NCI-H446 (cell line): ENCODE measurements at regions not wholly inside any gene's neighbourhood (a gene's known extent, or its start where the extent isn't known, plus 50 kb on each side); places are given as distances from the start of the nearest gene placed in this dataset.
"Not testable (repeated sequence)": the region's sequence is repeated elsewhere in the genome, so short reads cannot be mapped to it uniquely, and the experiment has no call there.

Experiments
- DNase-seq, 2 experiments: peaks; one replicate each; lab custom pipeline; 2025; lab: John Stamatoyannopoulos, UW

- no peak for DNase-seq
Measured at GRCh38 chr6:170018422-170018935, 267.1 kb downstream of the ERMARD start.

GRCh38 chr6:170017603-170018320 is 266.3 kb downstream of the ERMARD start:
- no peak for DNase-seq

GRCh38 chr6:170013815-170014214 is 262.4 kb downstream of the ERMARD start:
- no peak for DNase-seq

- no peak for DNase-seq
Measured at GRCh38 chr6:170012037-170012330, 260.6 kb downstream of the ERMARD start.

GRCh38 chr6:170011204-170012036 is 260.0 kb downstream of the ERMARD start:
- no peak for DNase-seq

GRCh38 chr6:170010665-170011203 is 259.3 kb downstream of the ERMARD start:
- no peak for DNase-seq

- DNase-seq, result no peak
Measured at GRCh38 chr6:170008294-170008785, 256.9 kb downstream of the ERMARD start.

GRCh38 chr6:170007468-170008293 is 256.3 kb downstream of the ERMARD start:
- DNase-seq, result no peak

- DNase-seq, result no peak
Measured at GRCh38 chr6:170006900-170007467, 255.6 kb downstream of the ERMARD start.

GRCh38 chr6:170006071-170006899 is 254.9 kb downstream of the ERMARD start:
- DNase-seq, result no peak

- DNase-seq, result no peak
Measured at GRCh38 chr6:170005665-170006064, 254.2 kb downstream of the ERMARD start.

GRCh38 chr6:170004585-170005210 is 253.3 kb downstream of the ERMARD start:
- DNase-seq, result no peak

- DNase-seq, result no peak
Measured at GRCh38 chr6:170003451-170004160, 252.2 kb downstream of the ERMARD start.

- no peak for DNase-seq
Measured at GRCh38 chr6:170003027-170003426, 251.6 kb downstream of the ERMARD start.

GRCh38 chr6:170001782-170002181 is 250.4 kb downstream of the ERMARD start:
- DNase-seq, result not testable (repeated sequence)

GRCh38 chr6:170000071-170000843 is 248.8 kb downstream of the ERMARD start:
- DNase-seq, result no peak

GRCh38 chr6:169999367-169999766 is 247.9 kb downstream of the ERMARD start:
- no peak for DNase-seq

GRCh38 chr6:169998457-169998856 is 247.0 kb downstream of the ERMARD start:
- no peak for DNase-seq

GRCh38 chr6:169997930-169998218 is 246.5 kb downstream of the ERMARD start:
- DNase-seq, result no peak
